GM18499 (cell line): ENCODE measurements at regions not wholly inside any gene's neighbourhood (a gene's known extent, or its start where the extent isn't known, plus 50 kb on each side); places are given as distances from the start of the nearest gene placed in this dataset.

Source experiments
- ATAC-seq: cut with Tn5 transposase; IDR thresholded peaks from one replicate; pipeline ENCODE4 v1.9.1; 2021; ENCODE audit warnings: moderate number of reproducible peaks; ENCODE audit not compliant: insufficient read depth, unreplicated experiment

DNA sequence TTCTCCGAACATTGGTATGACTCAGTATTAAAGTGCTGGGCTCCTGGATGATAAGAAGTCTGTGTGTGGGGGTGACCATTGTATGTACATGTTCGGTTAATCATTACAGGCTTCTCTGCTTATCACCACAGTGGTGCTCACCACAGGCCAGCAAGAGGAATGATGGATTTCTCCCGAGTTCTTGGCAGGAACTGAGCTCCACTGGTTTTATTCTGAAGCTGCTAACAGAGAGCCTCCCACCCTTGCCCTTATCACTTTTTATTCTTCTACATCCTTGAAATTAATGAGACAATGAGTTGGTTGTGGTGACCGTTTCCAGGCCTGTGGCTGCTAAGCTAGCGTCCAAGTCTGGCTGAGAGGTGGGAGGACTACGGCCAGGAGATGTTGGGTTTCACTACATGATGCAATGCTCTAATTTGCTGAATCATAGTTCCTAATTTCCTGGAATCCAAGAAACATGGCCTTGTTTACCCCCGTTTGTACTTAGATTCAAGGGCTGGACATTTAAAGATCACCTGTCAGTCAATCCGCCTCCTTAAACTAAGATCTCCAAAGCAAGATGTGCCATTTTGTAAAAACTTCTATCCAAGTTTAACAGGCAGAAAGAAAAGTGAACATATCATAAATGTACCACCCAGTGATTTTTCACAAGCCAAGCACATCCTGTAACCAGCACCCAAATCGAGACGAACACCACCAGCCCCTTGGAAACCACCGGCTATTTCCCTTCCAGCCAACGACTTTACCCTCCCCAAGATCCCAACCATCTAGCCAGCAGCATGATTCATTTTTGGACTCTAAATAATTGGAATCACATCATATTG lies 172.5 kb downstream of the FOXA2 start:
- no peak for ATAC-seq

DNA sequence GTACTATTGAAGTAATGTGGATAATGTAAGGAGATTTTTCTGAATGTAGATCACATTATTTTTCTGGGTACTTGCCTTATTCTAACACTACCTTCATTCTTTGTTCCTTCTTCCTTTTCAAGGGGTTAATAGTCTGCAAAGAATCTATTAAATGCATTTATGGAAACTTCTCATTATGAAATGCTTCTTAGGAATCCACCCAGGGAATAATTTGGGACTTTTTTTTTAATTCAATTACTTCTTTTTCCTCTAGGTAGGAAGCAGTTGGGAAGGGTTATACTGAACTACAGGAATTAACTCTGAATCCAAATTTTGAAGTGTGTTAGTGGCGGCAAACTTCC lies 173.1 kb downstream of the FOXA2 start:
- no peak for ATAC-seq

DNA sequence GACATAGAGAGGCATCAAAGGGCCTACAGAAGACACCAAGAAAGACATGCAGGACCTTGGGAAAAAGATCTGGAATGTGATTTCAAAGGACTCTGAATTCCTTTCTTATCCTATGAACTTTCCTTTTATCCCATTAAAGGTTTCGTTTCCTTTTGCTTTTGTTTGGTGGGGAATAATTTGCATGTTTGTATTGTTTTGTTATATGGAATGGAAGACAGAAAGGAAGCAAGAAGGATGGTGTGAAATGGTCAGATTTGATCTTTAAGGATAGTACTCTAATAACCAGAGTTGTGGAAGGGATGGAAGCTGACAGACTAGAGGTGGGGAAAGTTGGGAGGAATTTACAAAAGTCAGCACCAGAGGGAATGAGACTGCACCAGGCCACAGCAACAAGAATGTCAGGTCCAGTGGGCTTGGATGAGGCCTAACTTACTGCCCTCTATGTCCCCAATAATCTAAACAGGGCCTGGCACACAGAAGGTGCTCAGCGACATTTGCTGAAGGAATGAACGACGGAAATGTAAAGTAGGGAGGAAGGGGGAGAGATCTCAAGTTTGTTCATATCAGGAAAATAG lies 173.7 kb downstream of the FOXA2 start:
- no peak for ATAC-seq

DNA sequence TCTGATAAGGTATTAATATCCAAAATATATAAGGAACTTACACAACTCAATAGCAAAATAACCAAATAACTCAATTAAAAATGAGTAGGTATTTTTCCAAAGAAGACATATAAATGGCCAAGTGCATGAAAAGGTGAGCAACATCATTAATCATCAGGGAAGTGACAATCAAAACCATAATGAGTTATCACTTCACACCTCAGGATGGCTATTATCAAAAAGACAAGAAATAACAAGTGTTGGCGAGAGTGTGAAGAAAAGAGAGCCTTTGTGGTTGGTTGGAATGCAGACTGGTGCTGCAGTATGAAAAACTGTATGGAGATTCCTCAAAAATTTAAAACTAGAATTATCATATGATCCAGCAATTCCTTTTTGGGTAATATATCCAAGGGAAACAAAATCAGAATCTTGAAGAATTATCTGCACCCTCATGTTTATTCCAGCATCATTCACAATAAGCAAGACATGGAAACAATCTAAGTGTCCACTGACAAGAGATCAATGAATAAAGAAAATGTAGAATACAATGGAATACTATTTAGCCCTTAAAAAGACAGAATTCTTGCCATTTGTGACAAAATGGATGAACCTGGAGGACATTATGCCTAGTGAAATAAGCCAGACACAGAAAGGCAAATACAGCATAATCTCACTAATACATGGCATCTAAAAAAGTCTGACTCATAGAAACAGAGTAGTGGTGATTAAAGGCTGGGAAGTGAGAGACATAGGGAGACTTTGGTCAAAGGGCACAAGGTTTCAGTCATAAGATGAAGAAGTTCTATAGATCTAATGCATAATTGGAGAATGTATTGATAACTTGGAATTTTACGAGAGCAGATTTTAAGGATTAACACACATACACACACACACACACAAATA lies 175.6 kb downstream of the FOXA2 start:
- ATAC-seq: no peak

DNA sequence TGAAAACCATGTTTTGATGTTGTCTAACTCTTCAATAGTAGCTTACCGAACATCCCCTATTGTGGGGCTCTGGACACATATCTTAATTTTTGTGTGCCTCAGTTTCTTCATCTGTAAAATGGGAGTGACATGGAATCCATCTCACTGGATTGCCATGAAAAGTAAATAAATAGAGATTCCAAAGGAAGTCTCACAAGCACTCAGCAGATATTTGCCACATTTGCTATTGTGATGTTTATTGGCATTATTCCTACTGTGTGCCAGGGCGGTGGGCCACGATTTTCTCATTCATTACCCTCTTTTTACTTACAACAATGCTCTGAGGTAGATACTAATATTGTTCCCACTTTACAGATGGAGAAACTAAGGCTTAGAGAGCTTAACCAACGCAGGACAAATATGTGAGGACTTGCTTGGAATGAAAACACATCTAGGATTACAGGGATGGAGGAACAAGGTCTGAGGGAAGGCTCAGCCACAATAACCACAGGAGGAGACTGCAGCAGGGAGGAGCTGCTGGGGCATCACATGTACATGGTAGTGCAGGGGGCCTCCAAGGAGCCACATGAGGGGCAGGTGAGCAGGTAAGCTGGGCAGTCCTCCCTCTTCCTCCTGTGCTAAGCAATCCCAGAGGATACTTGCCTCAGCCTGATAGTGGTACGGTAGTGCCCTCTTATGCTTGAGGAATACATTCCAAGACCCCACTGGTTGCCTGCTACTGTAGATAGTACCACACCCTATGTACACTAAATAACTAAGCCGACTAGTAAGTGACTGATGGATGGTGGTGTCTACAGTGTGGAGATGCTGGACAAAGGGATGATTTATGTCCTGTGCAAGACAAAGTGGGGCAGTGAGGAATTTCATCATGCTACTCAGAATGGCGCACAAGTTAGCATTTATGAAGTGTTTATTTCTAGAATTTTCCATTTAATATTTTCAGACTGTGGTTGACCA lies 176.9 kb downstream of the FOXA2 start:
- no peak for ATAC-seq

DNA sequence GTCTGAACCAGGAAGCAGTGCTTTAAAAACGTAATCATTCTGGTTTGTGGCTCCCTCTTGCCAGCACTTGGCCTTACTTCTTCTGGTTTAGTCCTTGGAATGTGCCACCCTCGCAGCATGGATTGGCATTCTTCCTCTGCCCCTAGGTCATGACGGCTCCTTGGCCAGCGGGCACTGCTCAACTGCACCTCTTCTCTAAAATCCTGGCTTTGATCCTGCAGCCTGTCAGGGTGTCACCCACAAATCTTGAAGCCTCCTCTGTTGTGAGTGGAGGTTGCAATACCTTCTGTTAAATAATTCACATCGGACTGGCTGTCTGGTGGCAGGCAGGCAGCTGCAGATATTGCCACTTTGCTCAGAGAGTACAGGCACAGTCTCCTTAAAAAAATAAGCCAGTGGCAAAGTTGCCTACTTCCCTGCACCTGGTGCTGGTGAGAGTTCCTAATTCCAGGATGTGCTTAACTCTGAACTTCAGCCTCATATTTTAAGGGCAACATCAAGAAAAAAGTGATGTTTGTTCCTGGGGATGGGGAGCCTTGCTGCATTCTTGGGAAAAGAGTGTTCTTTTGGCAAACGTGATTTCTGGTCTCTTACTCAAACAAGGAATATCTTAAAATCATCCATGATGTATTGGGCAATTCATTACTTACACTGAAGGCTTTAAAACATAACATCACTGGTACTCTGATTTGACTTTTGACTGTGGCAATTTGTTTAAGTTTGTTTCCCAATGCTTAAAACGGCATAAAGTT lies 179.8 kb downstream of the FOXA2 start:
- no peak for ATAC-seq

DNA sequence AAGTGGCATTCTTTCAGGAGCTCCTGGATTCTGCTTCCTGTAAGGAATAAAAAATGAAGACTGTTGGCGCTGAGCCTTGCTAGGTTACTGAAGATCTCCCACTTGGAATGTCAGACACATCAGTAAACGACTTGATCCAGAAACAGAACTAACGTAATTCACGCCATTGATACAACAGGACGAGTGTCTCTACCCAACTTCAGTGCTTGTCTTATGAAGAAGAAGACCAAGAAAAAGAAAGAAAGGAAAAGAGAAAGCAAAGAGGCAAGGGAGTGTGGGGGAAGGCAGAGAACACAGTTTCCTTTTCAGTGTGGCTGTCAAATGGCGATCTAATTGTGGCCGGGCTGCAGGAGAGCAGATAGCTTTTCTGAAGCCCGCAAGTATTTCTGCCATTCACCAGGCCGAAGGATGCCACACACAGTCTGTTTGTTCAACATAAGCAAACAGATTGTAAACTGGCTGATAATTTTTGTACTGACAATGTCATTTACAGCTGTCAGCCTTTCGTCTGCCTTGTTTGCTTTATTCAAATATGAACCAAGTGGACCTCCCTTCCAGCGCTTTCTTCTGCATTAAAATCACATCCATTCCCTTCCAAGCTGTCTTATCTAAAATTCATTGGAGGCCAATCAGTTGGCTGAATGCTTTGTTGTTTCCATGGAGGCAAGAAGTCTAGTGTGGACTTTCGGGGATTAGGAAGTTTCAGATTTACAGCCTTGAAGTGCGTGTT lies 180.6 kb downstream of the FOXA2 start:
- no peak for ATAC-seq

DNA sequence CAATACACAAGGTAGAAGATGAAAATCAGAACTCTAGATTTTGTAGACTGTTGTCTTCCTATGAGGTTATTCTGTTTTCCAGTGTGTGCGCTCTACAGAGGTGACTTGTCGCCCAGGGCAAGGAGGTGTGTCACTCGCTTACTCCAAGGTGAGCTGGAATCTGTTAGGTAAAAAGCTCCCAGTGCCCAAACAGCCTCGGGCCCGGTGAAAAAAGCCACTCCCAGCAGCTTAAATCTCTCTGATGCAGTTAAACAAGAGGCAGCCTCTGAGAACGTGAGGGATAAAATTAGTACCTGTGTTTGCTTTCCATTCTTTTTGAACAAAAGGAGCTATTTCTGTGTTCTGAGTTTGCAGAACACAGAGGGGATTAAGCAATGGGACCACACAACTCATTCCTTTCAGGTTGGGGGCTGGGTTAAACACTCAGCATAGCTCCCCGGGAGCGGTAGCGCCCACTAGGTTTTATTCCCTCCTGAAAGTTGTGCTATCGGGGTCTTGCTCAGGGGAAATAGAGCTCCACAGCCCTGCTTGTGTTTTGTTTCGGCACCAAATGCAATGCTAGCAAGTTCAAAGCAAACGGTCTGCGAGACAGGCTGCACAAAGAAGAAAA lies 181.2 kb downstream of the FOXA2 start:
- no peak for ATAC-seq

DNA sequence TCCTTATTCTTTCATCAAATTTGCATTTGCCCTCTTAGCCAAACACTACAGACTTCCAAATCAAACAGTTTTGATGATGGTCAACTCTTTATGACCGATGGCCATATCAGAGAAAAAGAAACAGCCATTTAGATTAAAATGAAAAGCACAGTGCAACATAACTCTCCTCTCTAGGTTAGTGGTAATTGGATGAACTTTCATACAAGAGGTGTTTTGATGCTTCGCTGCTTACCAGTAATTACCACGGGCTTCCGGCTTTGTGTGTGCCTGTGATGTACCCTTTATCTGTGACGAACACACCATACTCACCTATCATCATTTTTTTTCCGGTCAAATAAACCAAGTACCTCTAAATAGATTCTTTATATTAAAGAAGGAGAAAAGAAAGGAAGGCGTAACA lies 181.8 kb downstream of the FOXA2 start:
- no peak for ATAC-seq

DNA sequence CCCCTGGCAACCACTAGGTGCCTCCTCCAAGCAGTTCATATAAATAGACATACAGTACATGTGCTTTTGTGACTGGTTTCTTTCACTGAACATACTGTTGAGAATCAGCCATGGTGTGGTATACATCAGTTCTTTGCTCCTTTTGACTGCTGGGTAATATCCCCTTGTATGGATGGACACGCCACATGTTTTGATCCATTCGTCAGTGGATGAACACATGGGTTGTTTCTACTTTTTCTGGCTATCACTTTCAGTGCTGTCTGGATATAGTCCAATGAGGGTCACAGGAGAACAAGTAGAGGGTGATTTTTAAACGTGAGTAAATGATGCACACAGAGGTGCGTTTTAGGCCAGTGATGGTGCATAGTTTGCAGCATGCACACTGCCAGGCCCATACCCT lies 183.9 kb downstream of the FOXA2 start:
- no peak for ATAC-seq

DNA sequence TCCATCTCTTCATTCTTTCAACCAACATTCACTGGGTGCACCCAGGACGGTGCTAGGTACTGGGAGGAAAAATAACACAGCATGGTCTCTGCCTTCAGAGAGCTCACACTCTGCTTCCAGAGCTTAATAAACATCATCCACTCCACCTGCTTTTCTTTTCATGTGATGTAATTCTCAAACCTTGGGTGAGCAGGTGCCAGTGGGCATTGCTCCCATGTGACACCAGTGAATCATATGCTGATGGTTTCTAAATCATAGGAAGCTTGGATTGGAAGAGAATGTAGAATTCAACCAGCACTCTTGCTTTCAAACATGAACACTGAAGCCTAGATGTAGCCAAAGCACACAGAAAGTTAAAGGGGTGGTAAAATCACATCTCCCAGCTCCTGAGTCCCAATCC lies 189.8 kb downstream of the FOXA2 start:
- ATAC-seq: no peak

DNA sequence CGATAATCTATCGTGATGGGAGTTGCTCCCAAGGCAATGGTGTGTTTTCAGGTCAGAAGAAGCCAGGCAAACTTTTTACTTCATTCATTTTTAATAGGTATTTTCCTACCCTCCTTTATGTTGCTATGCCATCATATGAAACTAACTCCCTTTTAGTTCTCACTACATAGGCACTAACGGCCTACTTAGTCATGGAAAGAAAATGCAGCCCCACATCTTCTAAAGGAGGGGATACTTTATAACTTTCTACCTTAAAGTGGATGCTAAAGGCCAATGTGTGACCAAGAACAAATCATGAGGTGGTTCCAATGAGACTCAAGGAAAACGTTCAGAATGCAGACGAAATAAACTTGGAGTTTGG lies 193.8 kb downstream of the FOXA2 start:
- no peak for ATAC-seq

DNA sequence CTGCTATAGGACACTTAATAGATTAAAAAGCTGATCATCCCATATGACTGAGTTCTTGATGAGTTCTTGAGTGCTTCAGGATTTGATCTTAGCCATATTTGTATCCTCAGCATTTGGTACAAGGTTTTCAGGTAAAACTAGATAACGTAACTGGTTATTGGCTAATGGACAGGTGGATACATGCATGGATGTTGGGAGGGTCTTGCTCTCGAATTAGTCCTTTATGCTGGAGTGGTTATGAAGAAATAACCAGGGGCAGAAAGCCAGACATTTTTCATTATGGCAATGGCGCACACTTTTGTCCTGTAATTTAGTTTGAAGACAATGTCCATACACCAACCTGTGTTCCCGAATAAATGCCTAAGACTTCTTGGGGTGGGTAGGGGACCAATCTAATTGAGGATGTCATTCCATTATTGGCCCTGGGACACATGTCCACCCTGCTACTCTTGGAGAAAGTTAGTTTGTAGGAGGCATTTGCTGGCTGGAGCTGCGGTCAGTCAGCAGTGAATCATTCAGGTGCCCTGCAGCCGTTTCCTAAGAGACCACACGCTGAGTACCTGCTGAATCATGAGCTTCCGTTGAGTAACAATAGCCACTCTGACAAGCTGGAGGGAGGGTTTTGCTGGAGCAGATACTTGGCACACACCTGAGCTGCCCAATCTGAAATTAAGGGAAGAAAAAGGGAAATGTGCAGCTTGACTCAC lies 194.4 kb downstream of the FOXA2 start:
- no peak for ATAC-seq

DNA sequence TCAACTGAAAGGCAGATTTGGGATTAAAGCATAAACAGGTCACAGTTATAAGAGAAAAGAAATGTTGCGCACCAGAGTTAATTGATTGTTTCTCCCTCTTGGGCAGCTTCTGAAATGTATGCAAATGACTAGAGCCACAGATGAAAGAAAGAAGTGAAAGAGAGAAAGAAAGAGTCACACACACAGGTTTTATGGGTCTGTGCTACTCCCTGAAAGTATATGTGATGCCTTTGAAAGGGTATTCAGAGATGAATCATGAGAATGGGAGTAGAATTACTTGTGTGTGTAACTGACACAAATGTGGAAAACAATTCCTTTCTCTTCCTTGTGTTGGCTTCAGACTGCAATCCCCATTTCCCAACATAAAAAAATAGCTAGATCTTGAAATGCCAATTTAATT lies 196.9 kb downstream of the FOXA2 start:
- ATAC-seq: no peak

DNA sequence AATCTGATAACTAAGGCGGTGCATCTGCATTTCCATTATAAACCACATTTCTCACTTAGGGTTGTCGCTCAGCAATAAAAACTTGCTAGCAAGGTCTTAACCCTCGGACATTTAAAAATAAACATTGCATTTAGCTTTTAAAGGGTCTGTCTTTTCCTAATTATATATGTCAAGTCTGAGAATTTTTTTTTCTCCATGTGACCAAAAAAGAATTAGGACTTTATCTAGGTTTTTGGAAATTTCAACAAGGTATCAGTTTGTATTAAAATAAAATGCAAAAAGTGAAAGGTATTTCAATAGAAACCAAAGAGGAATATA lies 198.1 kb downstream of the FOXA2 start:
- ATAC-seq: no peak

DNA sequence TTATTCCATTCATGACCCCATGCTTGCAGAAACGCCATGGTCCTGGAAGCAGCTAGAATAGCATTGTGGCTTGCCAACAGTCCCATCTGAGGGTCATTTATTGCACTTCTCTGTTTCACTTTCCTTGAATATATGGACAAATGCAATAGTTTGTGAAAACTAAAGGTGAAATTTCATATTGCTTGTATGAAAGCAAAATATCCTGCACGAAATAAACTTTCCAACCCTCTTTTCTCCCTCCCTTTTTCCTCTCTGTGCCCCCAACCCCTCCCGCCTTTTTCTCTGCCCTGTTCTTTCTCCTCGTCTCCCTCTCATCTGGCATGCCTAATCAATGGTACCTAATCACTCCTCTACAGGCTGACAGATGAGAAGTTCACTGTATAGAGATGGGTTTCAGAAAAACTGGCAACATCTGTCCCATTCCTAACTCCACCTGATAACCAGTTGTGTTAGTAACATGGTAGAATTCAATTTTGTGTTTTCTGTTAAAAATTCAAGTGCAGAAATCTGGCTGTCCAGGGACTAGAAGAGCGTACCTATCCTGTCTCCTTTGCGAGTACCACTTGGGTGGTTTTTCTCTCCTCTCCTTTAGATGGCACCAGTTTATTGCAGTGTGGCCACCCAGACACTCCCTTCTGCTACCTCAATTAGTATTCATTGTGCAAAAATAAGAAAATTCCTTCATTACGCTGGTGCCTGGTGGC lies 198.6 kb downstream of the FOXA2 start:
- ATAC-seq: no peak

DNA sequence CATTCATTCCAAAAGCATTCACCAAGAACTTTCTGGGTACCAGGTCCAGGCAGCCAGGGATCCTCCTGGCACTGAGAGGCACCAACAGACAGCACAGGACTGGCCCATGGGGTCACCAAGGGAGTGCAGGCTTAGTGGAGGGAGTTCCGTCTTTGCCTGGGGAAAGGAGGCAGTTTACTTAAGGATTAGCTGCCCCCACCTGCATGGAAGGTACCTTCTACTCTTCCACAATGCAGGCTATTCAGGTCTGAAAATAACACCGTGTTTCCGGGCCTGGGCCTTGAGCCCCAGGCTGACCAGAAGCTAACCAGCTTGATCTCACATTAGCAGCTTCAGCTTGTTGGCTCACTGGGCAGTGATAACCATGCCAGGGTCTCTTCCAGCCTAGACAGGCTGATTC lies 199.4 kb downstream of the FOXA2 start:
- no peak for ATAC-seq

DNA sequence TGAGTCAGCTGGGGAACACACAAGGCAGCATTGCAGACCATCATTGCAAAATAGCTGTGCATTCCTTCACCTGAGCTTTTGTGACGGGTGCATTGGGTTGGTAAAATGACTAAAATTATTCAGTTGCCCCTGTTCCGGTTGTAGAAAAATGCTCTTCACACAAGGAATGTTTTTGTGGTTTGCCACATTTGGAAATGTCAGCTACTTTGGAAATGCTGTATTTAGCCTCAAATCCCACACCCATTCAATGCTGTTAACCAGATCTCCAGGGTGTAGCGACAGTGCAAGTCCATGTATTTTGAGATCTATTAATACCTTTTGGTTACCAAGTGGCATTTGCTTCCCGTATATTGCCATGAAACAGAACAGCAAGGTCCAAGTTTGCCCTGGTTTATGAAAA lies 201.2 kb downstream of the FOXA2 start:
- ATAC-seq: no peak
